ENCODE measurements at regions not wholly inside any gene's neighbourhood (a gene's known extent, or its start where the extent isn't known, plus 50 kb on each side); places are given as distances from the start of the nearest gene placed in this dataset.

DNA sequence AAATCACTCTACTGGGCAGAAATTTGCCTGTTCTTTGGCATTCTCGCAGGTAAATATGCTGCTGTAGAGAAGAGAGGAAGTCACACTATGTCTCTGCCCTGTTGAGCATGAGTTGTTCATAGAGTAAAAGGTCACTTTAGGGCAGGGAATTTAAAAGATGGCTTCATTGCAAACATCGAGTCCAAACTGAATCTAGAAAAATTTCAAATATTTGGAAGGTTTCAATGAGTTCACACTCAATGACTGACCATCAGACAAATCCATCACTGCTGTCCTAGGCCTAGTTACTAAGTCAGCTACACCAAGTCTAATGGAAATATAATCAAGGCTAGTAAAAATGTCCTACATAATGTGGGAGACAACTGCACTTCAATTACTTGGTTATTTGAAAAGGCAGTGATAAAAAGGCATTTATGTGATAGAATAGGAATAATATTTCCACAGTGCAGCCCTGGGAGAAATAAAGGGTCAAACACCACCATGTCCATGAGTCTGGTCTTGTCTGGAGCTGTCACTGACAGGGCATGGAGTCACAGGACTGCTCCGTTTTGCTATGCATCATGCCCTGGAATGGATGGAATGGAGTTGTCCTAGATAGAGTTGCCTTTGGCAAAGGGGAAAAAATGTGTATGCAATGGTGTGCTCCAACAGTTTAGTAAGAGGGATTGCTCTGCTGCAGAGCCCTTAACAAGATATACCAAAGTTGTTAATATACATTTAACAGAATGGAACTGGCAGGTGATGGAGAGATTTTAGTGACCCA lies 218.5 kb upstream of the DAPK1 start:
- no peak for DNase-seq (ENCODE audit: low read depth in 2 of 2)

DNA sequence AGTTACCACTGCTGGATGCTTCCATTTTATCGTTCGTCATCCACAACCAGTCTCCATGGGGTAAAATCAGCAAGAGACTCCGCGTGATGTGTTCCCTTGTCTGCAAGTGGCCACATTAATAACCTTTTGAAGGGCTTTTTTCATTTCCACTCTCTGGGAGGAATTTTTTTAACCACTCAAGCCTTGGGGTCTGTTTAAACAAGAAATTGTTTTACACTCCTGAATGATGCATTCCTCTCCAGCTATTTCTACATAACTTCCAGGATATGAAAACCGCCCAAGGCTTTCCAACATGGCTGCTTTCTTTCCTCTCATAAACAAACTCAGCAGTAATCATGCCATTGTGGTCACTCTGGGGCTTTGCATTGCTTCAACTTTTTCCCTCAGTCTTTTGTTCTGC lies 217.2 kb upstream of the DAPK1 start:
- DNase-seq (ENCODE audit: low read depth in 2 of 2) = no peak

DNA sequence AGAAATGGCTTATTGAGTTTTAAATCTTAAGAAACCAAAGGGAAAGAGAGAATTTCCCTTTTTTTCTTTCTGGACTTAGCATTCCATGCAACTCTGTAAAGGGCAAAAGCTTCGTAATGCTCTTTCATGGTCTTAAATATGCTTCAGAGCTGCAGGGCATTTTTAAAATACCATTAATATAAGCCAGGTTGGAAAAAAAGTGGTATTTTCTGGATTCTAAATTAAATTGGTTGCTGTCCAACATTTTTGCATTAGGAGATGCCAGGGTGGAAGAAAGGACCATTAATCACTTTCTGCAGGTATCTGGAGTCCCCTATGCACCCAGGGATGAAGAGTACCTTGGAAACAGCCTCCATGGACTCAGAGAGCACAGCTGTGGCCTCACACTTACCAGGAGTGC lies 215.1 kb upstream of the DAPK1 start:
- DNase-seq (ENCODE audit: low read depth in 2 of 2) = no peak

DNA sequence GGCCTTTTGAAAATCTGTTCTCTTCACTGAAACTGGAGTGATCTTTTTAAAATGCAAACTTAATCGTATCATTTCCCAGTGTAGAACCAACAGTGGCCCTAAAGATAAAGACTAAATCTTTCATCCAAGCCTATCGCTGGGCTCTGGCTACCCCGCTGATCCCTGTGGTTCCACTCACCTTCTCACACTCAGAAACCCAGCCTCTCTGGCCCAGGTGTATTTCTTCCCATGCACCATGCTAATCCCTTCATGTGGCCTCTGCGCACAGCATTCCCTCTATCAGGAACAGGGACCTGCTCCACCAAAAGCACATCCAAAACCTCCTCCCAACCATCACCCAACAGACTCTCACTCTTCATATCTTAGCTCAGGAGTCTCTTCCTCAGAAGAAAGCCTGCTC lies 214.1 kb upstream of the DAPK1 start:
- no peak for DNase-seq (ENCODE audit: low read depth in 2 of 2)

DNA sequence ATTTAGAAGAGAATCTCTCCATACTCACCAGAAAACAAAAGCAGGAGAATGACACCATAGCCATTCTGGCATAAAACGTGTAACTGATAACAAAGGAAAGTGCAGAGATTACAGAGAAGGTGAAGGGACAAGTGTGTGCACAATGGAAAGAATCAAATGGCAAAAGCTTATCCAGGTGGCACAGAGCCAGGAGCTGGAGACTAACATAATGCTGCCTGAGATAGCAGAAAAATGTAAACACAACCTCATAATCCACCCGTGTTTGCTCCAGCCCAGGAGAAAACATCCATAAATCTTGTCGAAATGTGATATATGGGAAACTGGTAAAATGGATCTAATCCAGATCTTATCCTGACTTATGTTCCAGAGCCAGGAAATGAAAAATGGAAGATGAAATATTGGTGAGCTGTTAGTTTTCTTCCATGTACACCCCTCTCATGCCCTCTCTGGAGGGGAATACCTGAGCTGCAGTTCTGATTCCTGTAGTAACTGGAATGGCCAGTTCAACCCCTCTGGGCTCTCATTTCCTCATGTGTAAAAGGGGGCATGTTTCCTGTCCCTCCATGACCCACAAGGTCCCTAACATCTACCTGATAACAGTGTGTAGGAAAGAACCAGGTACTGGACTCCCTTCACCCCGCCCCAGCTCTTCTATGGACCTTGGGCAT lies 212.3 kb upstream of the DAPK1 start:
- DNase-seq (ENCODE audit: low read depth in 2 of 2) = no peak

DNA sequence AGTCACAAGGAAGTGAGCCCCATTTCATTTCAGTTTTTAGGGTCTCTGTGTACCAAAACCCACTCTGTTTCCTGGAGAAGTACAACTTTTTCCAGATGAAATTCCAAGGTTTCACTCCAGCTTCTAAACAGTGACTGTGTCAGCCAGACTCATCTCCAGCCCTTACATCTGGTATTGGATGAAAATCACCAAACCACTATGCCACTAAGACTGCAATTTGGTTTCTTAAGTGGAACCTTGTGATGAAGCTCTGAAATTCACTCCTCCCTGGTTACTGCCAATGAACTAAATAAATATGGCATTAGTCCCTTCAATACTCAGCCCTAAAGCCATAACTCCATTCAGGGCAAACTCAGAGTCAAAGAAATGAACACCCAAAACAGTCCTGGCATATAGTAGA lies 211.2 kb upstream of the DAPK1 start:
- no peak for DNase-seq (ENCODE audit: low read depth in 2 of 2)

DNA sequence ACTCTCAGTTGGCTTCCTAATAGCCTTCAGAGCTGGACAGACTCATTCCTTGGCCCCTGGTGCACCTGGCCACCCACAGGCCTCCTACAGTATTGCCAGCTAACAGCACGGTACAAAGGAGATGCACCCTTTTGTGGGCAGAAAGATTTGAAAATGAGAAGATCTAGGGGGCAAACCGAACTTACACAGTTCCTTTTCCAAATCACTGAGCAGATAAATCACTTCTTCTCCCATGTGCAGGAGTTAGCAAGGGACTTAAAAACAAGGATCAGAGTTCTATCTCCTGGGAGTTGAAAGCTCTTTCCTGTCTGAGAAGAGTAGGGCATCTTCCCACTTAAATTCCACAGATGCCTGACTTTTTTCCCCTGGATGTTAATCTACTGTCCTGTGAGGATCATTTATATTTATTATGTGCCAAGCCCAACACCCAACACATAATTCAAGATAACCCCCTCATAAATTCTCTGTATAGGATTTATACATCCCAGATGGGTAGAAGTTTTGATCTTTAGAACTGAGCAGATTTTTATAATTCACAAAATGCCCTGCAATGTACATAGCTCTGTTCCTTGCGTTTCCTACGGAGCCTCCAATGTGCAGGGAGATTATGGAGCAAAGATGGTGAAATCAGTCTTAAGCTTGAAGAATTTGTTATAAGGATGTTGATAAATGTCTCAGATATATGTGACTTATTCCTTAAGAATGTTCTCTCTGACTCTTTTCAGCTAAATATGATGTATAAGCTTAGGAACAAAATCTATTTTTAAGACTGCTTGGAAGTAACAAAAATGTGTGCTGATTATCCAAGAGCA lies 207.2 kb upstream of the DAPK1 start:
- no peak for DNase-seq (ENCODE audit: low read depth in 2 of 2)

DNA sequence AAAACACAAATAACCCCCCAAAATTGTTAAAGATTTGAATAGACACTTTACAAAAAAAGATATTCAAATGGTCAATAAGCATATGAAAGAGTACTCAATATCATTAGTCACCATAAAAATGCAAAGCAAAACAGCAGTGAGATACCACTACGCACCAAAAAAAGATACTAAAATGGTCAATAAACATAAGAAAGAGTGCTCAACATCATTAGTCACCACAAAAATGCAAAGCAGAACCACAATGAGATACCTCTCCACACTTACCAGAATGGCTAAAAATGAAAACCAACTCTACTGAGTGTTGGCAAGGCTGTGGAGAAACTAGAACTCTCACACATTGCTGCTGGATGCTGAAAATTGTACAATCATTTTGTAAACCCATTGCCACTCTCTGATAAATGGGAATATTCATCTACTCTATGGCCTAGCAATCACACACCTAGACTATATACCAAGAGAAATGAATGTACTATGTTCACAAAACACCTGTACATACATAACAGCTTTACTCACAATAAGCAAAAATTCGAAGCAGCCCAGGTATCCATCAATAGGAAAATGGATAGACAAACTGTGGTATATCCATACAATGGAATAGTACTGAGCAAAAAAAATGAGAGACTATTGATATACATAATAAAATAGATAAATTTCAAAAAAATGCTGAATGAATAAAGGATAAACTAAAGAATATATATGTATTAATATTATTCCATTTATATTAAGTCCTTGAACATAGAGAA lies 205.0 kb upstream of the DAPK1 start:
- DNase-seq (ENCODE audit: low read depth in 2 of 2) = no peak

DNA sequence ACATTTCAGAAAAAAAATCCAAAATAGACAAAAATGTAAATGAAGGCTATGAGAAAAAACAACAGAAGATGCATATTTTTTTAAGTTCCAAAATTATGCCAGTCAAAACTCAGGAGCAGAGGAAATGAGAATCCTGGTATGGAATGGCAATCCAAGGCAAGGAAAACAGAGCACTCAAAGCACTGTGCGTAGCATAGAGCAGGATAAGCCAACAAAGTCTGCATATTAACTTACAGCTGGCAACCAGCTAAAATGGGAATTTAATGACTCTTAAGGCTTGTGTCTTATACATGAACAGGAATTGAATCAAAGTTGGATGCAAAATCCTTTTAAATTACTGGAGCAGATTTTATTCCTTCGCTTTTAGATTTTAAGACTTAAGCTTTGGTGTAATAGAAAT lies 203.5 kb upstream of the DAPK1 start:
- no peak for DNase-seq (ENCODE audit: low read depth in 2 of 2)

DNA sequence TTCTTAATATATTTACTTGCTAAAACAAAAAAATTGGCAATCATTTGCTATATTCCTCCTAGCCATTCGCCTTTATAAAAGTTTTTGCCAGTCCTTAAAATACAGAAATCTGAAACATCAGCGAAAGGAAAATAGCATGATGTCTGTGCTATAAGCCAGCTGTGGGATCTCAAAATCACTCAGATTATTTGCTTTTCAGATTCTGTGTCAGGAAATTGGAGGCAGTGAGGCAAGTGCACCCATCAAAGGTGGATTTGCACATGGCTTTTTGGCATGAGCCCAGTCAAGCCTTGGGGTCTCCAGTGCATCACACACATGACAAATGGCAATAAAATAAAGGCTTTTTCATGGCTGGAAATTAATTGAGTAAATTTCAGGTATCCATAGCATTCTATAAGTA lies 196.8 kb upstream of the DAPK1 start:
- no peak for DNase-seq (ENCODE audit: low read depth in 2 of 2)

DNA sequence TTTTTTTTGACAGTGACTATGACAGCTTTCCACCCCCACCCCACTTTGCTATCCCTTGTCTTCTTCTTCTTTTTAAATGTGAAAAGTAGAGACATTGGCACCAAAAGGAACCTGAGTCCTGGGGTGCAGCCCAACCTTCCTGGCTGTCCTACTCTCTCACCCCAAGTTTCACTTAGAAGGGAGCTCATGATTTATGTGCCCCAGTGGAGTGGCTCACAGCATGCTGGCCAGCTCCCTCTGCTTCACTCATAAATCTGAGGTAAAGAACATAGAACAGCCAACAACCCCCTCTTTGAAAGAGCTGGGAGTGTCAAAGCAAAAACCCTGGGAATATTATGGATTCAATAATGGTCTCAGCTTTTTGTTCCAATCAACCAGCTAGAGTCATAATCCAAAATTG lies 196.3 kb upstream of the DAPK1 start:
- DNase-seq (ENCODE audit: low read depth in 2 of 2) = no peak

DNA sequence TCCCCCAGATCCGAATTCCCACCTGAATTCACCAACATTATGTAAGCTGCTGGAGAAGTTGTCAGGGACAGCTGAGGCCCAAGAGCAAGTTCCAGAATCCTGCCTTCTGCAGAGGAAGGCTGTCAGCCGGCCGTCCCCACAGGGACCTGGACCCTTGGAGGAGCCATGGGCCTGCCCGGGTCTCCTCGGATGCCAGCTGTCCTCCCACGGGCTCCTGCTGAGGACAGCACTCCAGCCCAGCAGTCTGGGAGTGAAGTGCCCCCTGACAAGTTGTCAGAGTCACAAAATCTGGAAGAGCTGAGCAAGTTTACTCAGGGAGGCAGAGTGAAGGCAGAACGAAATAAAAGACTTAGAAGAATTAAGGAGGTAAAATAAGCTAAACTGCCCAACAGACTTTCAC lies 192.5 kb upstream of the DAPK1 start:
- DNase-seq (ENCODE audit: low read depth in 2 of 2) = no peak

DNA sequence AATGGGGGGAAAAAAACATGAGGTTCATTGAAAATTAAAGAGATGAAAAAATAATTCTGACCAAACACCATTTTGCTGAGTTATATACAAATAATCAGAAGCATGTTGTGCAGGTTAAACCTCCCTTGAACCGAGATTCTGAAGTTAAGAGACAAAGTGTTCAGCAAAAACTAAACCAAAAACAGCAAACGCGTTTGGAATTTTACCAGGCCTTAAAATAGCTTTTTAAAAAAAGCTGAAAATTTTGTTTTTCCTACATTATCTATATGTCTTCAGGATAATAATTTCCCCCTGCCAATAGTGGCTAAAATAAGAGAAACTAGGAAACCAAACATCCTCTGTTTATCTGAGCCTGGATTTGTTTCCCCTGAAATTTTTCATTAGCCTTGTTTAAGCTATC lies 191.7 kb upstream of the DAPK1 start:
- DNase-seq (ENCODE audit: low read depth in 2 of 2) = no peak

DNA sequence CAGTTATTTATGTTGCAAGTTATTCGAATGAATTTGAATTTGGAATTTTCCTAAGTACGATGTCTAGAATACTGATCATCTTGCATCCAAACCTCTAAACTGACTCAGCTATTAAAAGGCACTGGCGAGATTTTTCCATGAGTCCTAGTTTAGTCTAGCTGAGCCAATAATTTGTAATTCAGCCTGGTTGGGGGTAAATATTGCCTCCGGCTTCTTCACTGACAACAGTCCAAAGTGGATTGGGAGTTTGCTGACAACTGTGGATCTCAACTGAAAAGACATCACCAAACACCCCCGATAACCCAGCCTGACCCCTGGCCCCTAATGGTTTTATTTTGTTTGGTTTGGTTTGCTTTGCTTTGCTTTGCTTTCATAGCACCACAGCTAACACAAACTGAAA lies 189.8 kb upstream of the DAPK1 start:
- no peak for DNase-seq (ENCODE audit: low read depth in 2 of 2)

DNA sequence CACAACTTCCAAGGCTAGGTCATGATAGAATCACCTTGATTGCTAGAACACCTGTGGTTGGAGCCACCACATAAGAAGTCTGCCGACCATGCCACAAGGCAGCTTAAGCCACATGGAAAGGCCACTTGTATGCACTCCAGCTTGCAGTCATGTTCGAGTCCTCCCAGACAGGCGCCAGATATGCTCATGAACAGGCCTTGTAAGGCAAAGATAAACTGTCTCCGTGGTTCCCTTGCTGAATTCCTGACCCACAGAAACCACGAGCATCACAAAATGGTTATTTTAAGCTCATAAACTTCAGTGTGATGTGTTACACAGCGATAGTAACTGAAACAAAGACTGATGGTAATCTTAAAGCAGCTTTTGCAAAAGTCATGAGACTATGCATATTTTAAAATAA lies 188.4 kb upstream of the DAPK1 start:
- no peak for DNase-seq (ENCODE audit: low read depth in 2 of 2)

DNA sequence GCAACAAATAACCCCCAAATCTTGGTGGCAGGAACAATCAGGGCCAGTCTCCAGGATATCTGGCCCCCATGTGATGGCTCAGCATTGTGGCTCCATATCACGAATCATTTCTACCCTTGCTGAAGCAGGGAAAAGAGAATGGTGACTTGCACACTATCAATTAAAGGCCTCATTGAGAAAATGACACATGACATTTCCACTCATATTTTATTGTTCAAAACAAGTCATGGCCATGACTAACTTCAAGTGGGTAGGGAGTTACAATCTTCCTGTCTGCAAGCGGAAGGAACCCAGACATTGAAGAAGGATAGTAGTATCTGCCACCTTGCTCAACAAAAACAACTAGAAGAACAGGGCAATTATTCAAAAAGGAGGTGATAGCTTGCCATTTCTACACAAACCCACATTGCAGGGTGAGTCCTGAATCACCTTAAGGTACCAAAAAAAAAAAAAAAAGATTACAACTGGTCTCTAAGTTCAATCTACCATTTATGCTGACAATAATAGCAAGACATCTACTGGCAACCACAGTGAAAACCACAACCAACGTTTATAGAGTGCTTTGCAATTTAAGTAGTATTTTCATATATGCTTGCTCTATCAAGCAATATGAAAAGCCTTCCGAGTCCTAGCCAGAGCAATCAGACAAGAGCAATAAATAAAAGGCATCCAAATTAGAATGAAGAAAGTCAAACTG lies 186.7 kb upstream of the DAPK1 start:
- DNase-seq (ENCODE audit: low read depth in 2 of 2) = no peak

DNA sequence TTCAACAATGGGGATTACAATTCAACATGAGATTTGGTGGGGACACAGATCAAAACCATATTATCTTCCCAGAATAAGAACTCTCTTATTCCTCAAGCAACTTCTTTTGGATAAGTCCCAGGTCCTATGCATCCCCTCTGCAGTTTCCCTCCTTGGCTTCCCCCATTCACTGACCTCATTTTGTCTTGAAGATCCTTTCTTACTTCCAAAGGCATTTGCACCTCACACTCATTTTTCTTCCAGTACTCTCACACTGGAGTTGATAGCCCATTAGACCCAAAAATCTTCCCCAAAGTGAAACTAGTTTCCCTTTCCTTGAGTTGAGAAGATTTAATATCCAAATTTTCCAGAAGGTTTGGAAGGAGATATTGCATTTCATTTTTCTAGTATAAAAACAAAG lies 178.0 kb upstream of the DAPK1 start:
- DNase-seq (ENCODE audit: low read depth in 2 of 2) = no peak

DNA sequence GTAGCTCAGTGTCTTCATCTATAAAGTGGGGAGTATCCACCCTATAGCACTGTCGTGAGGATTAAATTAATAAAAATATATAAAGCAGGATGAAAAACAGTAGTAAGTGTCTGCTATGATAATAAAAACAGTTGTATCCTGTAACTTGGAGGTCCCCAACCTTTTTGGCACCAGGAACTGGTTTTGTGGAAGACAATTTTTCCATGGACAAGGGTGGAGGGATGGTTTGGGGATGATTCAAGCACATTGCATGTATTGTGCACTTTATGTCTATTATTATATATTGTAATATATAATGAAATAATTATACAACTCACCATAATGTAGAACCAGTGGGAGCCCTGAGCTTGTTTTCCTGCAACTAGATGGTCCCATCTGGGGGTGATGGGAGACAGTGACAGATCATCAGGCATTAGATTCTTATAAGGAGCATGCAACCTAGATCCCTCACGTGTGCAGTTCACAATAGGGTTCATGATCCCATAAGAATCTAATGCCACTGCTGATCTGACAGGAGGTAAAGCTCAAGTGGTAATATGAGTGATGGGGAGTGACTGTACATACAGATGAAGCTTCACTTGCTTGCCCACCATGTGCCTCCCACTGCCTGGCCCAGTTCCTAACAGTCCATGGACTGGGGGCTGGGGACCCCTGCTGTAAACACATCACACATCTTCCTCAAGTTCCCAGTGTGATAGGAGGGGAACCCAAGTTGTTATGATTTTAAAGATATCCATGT lies 177.4 kb upstream of the DAPK1 start:
- DNase-seq (ENCODE audit: low read depth in 2 of 2) = no peak

DNA sequence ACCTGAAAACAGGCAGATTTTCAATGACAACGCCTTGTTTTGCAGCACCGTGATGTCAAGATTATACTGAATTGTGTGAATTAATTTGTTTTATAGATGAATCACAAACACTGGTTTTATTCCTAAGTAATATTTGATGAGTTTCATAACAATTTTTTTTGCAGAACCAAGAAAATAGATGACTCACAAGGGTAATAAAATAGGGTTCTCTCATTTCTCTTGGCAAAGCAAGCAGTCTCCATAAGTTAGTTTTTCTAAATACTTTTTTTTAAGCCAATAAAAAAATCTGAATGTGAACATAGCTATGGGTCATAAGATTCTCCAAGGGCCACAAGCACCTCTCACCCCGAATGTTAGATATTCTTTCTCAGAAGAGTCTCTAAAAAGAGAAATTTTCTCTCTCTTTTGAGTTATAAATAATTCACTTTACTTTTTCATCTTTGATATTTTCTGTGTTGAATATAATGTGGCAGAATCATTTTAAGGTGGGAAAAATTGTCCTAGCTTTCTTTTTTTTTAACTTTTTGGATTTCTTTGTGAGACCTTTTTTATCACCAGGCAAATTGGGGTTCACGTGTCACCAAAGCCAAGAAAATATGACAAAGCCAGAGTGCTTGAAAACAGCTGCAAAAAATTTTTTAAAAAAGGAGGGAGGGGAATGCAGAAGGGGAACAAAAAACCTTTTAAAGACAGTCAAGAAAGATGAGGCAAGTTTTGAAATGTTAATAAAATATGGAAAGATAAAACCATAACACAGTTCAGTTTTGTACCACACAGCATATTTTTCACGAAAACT lies 174.6 kb upstream of the DAPK1 start:
- no peak for DNase-seq (ENCODE audit: low read depth in 2 of 2)

DNA sequence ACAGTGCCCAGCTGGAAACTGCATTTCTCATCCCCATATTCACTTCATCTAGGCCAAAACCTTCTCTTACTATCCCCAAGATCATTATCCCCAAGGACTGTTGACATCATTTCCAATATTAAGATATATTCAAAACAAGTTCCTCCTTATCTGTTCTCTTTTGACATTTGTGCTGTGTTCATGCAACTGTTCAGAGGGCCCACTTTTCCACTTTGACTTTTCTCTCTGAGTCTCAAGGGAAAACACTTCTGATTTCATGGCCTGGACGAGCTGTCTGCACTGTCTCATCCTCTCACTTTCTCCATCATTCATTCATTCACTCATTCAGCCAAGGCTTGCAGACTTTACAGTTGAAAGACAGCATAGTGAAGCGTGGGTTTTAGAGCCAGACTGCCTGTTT lies 173.7 kb upstream of the DAPK1 start:
- no peak for DNase-seq (ENCODE audit: low read depth in 2 of 2)
